K562 (cell line): ENCODE measurements at regions not wholly inside any gene's neighbourhood (a gene's known extent, or its start where the extent isn't known, plus 50 kb on each side); places are given as distances from the start of the nearest gene placed in this dataset.

Experiments
- FOXA3 ChIP-seq, 2 experiments: fragments of 450-650 bp in 1 of 2; sonication (generic) in 1 of 2; formaldehyde crosslinking; IDR thresholded peaks in 1 of 2; conservative IDR thresholded peaks in 1 of 2; 2 replicates each; pipeline versions ENCODE4 v1.4.0 to v1.8.0; 2020 to 2022; ENCODE audit warnings: mild to moderate bottlenecking in 2 of 2, missing genetic modification reagents in 1 of 2
- MAFG ChIP-seq: fragments of 450-650 bp; conservative IDR thresholded peaks from 2 replicates; pipeline ENCODE4 v1.6.1; 2016; ENCODE audit warnings: missing genetic modification characterization, missing compliant biosample characterization
- PCBP1 ChIP-seq: fragments of 200-400 bp; formaldehyde crosslinking; IDR thresholded peaks from 2 replicates; pipeline ENCODE4 v1.6.1; 2018; ENCODE audit warnings: mild to moderate bottlenecking, low read depth, low read length; ENCODE audit not compliant: poor library complexity, severe bottlenecking
- RBM14 ChIP-seq: fragments of 200-400 bp; formaldehyde crosslinking; IDR thresholded peaks from 2 replicates; pipeline ENCODE4 v1.6.1; 2018; ENCODE audit warnings: low read depth, mild to moderate bottlenecking, low read length, moderate library complexity, borderline replicate concordance; ENCODE audit not compliant: insufficient read depth
- SRSF1 ChIP-seq: fragments of 200-400 bp; formaldehyde crosslinking; IDR thresholded peaks from 2 replicates; pipeline ENCODE4 v1.6.1; 2017; ENCODE audit warnings: mild to moderate bottlenecking, low read depth, low read length, moderate library complexity
- TEAD4 ChIP-seq, 2 experiments: sonication (generic) in 1 of 2; formaldehyde crosslinking in 1 of 2; IDR thresholded peaks; 2 replicates each; pipeline versions ENCODE4 v1.6.1 to v1.8.0; 2012 to 2022; ENCODE audit warnings: borderline replicate concordance in 1 of 2, inconsistent platforms in 1 of 2, low read length in 1 of 2, mild to moderate bottlenecking in 1 of 2, missing genetic modification reagents in 1 of 2
- TF ChIP-seq, protein P1 (sequence below): fragments of 450-650 bp; IDR thresholded peaks from 2 replicates; pipeline ENCODE4 v1.6.1; 2018; ENCODE audit warnings: mild to moderate bottlenecking, low read depth; ENCODE audit not compliant: partially characterized antibody
- TF ChIP-seq, protein P2 (sequence below): fragments of 250-450 bp; sonication (Bioruptor Pico); IDR thresholded peaks from 2 replicates; pipeline ENCODE4 v1.8.0; 2021; ENCODE audit warnings: mild to moderate bottlenecking, moderate library complexity
- TF ChIP-seq, protein P3 (sequence below): fragments of 250-450 bp; sonication (Bioruptor Pico); IDR thresholded peaks from 2 replicates; pipeline ENCODE4 v1.4.0; 2020; ENCODE audit warnings: borderline replicate concordance
- TF ChIP-seq, protein P4 (sequence below): fragments of 450-650 bp; IDR thresholded peaks from 2 replicates; pipeline ENCODE4 v1.6.1; 2017; ENCODE audit warnings: antibody characterized with exemption, mild to moderate bottlenecking
- TF ChIP-seq, protein P5 (sequence below): fragments of 250-450 bp; sonication (Bioruptor Pico); IDR thresholded peaks from 2 replicates; pipeline ENCODE4 v1.5.0; 2020; ENCODE audit warnings: mild to moderate bottlenecking, borderline replicate concordance
- TF ChIP-seq, protein P6 (sequence below): fragments of 450-650 bp; IDR thresholded peaks from 2 replicates; pipeline ENCODE4 v1.6.1; 2016; ENCODE audit warnings: missing biosample characterization, missing genetic modification characterization

DNA sequence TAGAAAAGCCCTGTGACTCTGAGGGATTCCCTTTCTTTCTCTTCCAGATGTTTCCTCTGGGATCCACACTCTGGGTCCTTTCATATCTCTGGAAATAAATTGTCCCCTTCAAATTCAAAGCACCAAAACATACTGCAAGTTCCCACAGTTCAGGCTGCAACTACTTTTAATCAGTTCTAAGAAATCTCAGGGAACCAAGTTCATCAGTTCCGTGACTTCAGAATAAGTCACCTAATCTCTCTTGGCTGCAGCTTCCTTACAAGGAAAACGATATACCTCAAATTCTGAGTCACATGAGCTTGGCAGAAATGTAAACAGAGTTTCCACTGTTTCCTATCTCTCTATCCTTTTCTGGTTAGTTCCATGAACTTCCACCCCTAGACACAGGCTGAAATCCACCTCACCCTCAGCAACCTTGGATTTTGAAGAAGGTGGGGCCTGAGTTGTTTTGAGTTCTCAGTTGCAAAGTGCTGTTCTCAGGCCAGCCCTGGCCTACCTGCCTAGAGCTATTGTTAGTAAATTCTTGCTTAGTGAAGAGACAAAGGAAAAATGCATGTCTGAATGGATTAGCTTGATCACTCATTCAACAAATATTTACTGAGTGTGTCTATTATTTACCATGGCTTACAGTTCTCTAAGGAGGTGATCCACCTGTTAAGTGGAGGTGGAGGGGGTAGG is 59.3 kb upstream of the IL6 start (continued):
- TF ChIP-seq, protein P1, sequence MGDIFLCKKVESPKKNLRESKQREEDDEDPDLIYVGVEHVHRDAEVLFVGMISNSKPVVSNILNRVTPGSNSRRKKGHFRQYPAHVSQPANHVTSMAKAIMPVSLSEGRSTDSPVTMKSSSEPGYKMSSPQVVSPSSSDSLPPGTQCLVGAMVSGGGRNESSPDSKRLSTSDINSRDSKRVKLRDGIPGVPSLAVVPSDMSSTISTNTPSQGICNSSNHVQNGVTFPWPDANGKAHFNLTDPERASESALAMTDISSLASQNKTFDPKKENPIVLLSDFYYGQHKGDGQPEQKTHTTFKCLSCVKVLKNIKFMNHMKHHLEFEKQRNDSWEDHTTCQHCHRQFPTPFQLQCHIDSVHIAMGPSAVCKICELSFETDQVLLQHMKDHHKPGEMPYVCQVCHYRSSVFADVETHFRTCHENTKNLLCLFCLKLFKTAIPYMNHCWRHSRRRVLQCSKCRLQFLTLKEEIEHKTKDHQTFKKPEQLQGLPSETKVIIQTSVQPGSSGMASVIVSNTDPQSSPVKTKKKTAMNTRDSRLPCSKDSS: no peak
- TF ChIP-seq PCBP1 (no peak), SRSF1 (no peak), FOXA3 (CRISPR knock-in tag; conservative IDR thresholded peaks at IDR 0.05 in 1 of 2, IDR thresholded peaks at IDR 0.05 in 1 of 2) (peak; percentile 43 to 93; a peak in 3 of 4 replicates), TEAD4 (IDR thresholded peaks at IDR 0.05; ENCODE audit: low read length) (peak; percentile 71; the same call in 1 of the 2 replicates), TEAD4 (CRISPR knock-in tag; IDR thresholded peaks at IDR 0.05; ENCODE audit: borderline replicate concordance) (no peak), RBM14 (no peak), MAFG (tag) (no peak)
- TF ChIP-seq, protein P2, sequence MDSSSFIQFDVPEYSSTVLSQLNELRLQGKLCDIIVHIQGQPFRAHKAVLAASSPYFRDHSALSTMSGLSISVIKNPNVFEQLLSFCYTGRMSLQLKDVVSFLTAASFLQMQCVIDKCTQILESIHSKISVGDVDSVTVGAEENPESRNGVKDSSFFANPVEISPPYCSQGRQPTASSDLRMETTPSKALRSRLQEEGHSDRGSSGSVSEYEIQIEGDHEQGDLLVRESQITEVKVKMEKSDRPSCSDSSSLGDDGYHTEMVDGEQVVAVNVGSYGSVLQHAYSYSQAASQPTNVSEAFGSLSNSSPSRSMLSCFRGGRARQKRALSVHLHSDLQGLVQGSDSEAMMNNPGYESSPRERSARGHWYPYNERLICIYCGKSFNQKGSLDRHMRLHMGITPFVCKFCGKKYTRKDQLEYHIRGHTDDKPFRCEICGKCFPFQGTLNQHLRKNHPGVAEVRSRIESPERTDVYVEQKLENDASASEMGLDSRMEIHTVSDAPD (CRISPR knock-in tag): no peak
- TF ChIP-seq, protein P3, sequence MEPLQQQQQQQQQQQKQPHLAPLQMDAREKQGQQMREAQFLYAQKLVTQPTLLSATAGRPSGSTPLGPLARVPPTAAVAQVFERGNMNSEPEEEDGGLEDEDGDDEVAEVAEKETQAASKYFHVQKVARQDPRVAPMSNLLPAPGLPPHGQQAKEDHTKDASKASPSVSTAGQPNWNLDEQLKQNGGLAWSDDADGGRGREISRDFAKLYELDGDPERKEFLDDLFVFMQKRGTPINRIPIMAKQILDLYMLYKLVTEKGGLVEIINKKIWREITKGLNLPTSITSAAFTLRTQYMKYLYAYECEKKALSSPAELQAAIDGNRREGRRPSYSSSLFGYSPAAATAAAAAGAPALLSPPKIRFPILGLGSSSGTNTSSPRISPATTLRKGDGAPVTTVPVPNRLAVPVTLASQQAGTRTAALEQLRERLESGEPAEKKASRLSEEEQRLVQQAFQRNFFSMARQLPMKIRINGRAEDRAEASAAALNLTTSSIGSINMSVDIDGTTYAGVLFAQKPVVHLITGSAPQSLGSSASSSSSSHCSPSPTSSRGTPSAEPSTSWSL: no peak
- TF ChIP-seq, protein P4, sequence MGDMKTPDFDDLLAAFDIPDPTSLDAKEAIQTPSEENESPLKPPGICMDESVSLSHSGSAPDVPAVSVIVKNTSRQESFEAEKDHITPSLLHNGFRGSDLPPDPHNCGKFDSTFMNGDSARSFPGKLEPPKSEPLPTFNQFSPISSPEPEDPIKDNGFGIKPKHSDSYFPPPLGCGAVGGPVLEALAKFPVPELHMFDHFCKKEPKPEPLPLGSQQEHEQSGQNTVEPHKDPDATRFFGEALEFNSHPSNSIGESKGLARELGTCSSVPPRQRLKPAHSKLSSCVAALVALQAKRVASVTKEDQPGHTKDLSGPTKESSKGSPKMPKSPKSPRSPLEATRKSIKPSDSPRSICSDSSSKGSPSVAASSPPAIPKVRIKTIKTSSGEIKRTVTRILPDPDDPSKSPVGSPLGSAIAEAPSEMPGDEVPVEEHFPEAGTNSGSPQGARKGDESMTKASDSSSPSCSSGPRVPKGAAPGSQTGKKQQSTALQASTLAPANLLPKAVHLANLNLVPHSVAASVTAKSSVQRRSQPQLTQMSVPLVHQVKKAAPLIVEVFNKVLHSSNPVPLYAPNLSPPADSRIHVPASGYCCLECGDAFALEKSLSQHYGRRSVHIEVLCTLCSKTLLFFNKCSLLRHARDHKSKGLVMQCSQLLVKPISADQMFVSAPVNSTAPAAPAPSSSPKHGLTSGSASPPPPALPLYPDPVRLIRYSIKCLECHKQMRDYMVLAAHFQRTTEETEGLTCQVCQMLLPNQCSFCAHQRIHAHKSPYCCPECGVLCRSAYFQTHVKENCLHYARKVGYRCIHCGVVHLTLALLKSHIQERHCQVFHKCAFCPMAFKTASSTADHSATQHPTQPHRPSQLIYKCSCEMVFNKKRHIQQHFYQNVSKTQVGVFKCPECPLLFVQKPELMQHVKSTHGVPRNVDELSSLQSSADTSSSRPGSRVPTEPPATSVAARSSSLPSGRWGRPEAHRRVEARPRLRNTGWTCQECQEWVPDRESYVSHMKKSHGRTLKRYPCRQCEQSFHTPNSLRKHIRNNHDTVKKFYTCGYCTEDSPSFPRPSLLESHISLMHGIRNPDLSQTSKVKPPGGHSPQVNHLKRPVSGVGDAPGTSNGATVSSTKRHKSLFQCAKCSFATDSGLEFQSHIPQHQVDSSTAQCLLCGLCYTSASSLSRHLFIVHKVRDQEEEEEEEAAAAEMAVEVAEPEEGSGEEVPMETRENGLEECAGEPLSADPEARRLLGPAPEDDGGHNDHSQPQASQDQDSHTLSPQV: peak; percentile 83
- TF ChIP-seq, protein P5, sequence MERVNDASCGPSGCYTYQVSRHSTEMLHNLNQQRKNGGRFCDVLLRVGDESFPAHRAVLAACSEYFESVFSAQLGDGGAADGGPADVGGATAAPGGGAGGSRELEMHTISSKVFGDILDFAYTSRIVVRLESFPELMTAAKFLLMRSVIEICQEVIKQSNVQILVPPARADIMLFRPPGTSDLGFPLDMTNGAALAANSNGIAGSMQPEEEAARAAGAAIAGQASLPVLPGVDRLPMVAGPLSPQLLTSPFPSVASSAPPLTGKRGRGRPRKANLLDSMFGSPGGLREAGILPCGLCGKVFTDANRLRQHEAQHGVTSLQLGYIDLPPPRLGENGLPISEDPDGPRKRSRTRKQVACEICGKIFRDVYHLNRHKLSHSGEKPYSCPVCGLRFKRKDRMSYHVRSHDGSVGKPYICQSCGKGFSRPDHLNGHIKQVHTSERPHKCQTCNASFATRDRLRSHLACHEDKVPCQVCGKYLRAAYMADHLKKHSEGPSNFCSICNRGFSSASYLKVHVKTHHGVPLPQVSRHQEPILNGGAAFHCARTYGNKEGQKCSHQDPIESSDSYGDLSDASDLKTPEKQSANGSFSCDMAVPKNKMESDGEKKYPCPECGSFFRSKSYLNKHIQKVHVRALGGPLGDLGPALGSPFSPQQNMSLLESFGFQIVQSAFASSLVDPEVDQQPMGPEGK (CRISPR knock-in tag): no peak
- TF ChIP-seq, protein P6, sequence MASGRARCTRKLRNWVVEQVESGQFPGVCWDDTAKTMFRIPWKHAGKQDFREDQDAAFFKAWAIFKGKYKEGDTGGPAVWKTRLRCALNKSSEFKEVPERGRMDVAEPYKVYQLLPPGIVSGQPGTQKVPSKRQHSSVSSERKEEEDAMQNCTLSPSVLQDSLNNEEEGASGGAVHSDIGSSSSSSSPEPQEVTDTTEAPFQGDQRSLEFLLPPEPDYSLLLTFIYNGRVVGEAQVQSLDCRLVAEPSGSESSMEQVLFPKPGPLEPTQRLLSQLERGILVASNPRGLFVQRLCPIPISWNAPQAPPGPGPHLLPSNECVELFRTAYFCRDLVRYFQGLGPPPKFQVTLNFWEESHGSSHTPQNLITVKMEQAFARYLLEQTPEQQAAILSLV (tag): no peak
